ENCODE measurements at regions not wholly inside any gene's neighbourhood (a gene's known extent, or its start where the extent isn't known, plus 50 kb on each side); places are given as distances from the start of the nearest gene placed in this dataset.

DNA sequence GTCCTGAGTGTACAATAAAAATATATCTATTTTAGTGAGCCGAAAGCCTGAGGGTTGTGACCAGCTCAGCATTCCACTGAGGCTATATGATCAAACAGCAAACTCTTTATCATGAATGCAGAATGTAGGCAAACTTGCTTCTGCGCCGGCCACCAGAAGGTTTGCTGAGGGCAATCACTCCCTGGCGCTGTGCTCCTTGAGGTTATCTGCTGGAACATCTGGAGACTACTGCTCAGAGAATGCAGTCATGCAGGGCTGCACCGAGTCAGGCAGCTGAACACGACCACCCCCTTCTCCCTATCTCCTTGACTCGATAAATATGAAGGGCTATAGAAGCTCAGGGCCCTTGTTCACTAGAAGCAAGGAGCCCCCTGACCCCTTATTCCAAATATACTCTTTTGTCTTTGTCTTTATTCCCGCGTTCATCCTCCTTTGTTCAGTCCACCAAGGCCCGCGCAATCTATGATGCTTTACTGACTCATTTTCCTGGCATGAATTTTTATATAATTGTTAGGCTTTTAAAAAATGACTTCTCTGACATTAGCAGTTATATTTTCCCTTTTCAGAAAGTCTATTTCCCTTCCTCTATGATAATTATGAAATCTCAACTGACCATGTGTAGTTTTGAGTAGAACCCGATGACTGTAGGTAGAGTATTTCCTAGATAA is 1089.3 kb downstream of the SLC16A7 start:
- TF ChIP-seq, protein P1, sequence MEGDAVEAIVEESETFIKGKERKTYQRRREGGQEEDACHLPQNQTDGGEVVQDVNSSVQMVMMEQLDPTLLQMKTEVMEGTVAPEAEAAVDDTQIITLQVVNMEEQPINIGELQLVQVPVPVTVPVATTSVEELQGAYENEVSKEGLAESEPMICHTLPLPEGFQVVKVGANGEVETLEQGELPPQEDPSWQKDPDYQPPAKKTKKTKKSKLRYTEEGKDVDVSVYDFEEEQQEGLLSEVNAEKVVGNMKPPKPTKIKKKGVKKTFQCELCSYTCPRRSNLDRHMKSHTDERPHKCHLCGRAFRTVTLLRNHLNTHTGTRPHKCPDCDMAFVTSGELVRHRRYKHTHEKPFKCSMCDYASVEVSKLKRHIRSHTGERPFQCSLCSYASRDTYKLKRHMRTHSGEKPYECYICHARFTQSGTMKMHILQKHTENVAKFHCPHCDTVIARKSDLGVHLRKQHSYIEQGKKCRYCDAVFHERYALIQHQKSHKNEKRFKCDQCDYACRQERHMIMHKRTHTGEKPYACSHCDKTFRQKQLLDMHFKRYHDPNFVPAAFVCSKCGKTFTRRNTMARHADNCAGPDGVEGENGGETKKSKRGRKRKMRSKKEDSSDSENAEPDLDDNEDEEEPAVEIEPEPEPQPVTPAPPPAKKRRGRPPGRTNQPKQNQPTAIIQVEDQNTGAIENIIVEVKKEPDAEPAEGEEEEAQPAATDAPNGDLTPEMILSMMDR (IDR thresholded peaks at IDR 0.05; ENCODE audit: low read depth, low read length, poor library complexity, severe bottlenecking): no peak
- no peak for TF ChIP-seq EZH2phosphoT487 (IDR thresholded peaks at IDR 0.05; ENCODE audit: borderline replicate concordance, low read length)

All from DOHH2 (cell line).